Hematopoietic multipotent progenitor cell treated with erythropoietin and hydrocortisone succinate and interleukin-3 and kit ligand, for 8 days (in vitro differentiated cells): ENCODE measurements at regions not wholly inside any gene's neighbourhood (a gene's known extent, or its start where the extent isn't known, plus 50 kb on each side); places are given as distances from the start of the nearest gene placed in this dataset.
A peak's percentile ranks its signal among the peaks of the same experiment; 100 is the strongest.

Experiments used
- DNase-seq: peaks from one replicate; pipeline ENCODE4 v3.0.0-alpha.2; 2015

DNA sequence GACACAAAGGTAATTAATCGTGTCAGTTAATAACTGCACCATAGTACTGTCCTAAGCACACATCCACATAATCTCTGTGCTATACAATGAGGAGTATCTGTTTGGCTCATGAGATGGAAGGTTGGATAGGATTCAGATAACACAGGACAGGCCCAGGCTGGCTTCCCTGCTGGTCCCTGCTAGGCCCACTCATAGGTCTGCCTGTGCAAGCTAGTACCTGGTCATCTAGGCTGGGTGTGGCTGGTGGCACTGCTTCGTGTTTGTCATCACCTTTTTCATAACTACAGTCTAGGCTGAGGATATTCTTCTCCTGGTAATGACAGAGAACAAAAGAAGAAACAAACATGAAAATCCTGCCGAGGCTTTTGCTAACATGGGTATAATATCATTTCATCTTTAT, 392.8 kb downstream of the TRIB2 start:
- no peak for DNase-seq

DNA sequence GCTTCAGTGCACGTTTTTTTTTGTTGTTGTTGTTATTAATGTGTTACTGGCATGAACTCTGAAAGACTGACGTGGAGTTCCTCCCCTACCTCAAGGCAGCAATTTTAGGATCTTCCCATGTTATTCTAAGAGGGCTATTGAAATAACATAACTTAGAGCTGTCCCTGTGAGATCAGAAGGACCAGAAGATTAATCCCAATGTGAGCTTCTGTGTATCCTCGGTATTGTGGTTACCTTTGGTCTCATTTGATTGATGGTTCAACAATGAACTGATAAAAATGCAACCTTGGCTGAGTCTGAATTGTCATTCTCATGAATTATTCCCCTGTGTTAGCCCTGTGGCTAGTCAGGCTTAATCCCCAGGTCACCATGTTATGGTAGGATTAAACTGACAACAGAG, 394.1 kb downstream of the TRIB2 start:
- DNase-seq = no peak

GRCh38 chr2:13113002-13113401, 396.3 kb downstream of the TRIB2 start:
- no peak for DNase-seq

DNA sequence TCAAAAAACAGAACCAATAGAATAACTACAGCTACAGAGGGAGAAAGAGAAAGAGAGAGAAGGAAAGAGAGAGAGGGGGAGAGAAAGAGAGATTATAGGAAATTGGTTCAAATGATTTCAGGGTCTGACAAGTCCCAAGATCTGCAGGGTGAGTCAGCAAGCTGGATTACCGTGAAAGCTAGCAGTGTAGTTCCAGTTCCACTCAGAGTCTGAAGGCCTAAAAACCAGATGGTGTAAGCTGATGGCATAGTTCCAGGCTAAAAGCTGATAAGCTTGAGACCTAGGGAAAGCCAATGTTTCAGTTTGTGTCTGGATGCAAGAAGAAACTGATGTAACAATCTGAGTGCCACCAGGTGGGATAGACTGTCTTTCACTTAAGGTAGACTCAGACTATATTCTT, 397.7 kb downstream of the TRIB2 start:
- peak; percentile 20 for DNase-seq

DNA sequence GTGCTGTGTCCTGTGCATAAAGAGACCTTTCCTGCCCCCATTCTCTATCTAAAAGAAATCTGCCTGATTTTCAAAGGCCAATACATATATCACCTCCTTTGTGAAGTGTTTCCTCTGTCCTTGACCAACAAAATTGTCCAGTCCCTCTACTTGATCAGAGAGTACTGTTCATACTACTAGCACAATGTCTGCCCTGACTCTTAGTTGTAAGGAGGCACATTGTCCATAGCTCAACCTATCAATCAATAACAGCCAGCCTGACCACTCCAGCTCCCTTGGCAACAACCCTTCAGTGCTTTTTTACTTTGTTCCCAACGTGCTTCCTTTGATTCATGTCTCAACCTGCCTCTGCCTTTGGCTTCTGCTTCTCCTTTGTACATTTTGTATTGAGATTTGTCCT, 398.9 kb downstream of the TRIB2 start:
- DNase-seq = no peak

- no peak for DNase-seq
Measured at GRCh38 chr2:13121096-13121495, 404.4 kb downstream of the TRIB2 start.

DNA sequence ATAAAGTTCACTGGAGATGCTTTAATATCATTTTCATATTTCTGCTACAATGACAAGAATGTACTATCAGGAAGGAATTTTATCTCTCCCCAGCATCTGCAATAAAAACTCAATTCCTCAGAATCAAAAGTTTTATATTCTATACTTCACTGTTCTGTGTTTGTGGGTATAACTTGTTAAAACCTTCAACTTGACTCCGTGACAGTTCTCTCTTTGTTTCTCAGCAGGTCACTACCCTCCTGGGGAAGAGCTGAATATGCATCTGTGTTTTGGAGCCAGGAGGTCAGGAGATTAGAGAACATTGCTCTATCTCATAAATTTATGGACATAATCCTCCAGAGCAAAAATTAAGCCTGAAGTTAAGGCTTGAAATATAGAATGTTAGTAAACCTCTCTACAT, 411.4 kb downstream of the TRIB2 start:
- no peak for DNase-seq

GRCh38 chr2:13135369-13135768, 418.6 kb downstream of the TRIB2 start:
- DNase-seq = no peak

GRCh38 chr2:13135856-13136255, 419.1 kb downstream of the TRIB2 start:
- no peak for DNase-seq

DNA sequence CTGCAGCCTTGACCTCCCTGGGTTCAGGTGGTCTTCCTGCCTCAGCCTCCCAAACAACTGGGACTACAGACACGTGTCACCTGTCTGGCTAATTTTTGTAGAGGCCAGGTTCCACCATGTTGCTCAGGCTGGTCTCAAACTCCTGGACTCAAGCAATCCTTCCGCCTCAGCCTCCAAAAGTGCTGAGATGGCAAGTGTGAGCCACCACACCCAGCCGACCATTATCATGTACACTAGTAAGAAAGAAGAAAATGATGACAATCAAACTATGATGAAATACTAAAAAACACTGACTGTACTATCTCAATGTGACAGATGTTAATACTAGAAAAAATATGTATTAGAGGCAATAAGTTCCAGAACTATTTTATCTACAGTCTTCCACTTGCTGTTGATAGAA, 420.9 kb downstream of the TRIB2 start:
- no peak for DNase-seq

DNA sequence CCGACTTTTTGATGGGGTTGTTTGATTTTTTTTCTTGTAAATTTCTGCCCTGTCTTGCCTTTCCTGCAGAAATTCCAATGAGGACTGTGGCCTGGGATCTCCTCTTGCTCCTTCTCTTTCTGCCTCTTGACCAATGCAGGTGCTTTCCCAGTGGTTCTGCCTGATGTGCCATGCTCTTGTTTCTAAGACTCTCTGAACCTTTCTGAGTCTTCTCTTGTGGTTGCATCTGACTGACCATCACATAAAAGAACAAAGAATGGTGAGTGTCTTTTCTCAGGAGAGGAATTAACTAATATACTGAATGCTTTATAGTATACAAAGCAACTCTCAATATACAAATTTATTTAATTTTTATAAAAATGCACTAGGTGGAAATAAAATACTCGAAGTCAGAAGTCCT, 424.6 kb downstream of the TRIB2 start:
- no peak for DNase-seq

GRCh38 chr2:13143451-13143850, 426.7 kb downstream of the TRIB2 start:
- no peak for DNase-seq

DNA sequence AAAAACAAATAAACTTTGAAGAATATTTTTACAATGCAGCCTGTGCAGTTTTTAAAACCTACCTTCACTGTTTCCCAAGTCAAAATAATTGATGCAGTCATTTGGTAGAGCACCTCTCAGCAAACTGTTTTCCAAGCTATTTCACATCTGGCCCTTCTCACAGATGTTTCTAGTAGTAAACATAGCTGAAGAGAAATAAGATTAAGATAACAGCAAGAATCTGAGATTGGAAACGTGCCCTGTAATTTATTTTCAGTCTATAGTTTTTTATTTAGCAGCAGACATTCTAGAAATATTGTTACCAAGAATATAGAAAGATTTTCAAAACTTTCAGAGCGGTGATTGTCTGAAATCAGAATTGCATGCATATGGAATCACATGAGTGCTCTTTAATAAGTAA, 440.2 kb downstream of the TRIB2 start:
- no peak for DNase-seq

DNA sequence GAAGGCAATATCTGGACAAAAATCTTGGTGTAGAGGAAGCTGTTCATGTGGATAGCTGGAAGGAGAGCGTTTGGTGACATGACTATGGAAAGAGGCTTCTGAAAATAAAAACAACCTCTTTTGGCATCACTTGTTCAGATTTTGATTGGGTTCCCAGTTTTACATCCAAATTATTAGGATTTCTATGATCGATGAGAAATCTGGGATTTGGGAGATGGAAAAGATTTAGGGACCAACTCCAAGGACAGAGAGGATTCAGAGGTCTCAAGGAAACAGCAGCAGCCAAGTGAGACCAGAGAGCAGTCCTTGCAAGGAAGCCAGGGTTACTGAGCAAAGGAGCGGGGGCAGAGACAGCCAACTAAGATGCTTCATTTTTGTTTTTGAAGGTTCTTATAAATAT, 441.7 kb downstream of the TRIB2 start:
- no peak for DNase-seq

DNA sequence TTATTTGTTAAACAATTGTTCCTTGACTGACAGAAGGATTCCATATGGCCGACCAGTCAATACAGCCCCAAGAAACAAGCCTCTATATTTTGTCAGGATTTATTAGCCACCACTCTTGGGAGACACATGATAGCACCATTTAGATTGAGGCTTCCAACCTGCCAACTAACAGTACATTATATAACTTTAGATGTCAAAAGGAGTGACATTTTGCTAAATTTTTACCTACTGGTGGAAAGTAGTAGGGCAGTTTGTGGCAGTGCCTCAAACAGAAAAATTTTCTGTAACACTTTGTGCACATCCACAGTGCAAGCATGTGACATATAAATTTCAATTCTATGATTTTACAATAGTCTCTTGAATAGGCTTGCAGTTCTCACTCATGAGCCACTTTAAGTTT, 464.0 kb downstream of the TRIB2 start:
- DNase-seq = no peak

DNA sequence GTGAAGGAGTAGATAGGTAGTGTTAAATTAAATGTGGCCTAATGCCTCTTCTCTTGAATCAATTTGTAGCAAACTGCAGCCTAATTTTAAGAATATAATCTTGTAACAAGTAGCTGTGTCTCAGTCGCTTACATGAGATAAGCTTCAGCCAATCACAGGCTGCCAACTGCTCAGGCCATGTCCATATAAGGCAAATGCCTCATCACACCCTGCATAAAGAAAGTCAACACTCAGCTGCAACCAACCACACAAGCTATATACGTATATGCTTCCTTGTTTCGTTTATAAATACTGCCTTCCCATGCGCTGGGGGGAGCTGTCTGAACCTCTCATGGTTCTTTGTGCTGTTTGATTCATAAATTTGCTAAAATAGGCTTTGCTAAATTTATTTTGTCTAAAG, 476.3 kb downstream of the TRIB2 start:
- DNase-seq = peak; percentile 9

- peak; percentile 9 for DNase-seq
Measured at GRCh38 chr2:13193900-13194299, 477.2 kb downstream of the TRIB2 start.

DNA sequence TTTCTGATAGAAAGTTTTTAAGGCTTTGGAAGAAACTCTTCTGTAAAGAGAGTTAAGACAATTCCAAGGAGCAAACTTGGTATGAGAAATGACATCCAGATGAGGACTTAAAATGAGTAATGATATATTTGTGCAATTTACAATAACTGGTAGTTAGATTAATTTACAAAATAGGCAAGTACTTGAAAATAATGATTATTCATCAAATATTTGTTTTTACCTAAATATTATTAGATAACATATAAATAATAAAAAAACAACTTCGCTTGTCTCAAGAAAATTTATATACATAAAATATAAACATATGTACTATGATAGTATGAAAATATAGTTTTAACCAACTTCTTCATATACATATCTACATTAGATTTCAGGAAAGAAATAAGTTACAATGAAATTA, 478.5 kb downstream of the TRIB2 start:
- DNase-seq = no peak

DNA sequence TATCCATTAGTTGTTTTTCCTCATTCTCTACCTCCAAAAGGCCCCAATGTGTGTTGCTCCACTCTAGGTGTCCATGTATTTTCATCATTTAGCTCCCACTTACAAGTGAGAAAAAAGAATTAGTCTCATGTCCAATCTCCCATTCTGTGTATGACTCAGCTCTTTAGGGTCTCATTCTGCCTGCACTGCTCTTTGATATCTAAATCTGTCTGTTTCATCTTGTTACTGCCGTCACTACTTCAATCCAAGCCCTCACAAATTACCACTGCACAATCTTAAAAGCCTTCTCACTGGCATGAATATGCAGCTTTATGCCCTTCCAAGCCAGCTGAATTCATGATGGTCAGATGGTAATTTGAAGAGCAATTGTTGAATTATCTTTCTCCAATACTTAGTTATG, 480.5 kb downstream of the TRIB2 start:
- no peak for DNase-seq

DNA sequence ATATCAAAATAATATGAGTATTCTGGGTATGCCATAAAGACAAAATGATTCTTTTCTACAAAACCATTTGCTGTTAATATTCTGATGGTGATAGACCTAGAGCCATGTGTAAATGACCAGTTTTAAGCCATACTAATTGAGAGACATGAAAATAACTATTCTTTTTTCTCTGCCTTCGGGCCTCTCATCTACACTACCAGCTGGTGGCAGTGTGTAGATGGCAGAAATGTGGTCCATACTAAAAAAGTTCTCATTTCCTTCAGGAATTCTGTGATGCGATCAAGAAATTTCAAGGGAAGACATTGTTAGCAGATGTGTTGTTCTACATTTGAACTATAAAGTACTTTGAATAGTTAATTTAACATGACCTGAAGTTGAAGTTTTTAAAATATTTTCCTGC, 485.2 kb downstream of the TRIB2 start:
- DNase-seq = no peak

- DNase-seq = no peak
Measured at GRCh38 chr2:13212115-13212514, 495.4 kb downstream of the TRIB2 start.

DNA sequence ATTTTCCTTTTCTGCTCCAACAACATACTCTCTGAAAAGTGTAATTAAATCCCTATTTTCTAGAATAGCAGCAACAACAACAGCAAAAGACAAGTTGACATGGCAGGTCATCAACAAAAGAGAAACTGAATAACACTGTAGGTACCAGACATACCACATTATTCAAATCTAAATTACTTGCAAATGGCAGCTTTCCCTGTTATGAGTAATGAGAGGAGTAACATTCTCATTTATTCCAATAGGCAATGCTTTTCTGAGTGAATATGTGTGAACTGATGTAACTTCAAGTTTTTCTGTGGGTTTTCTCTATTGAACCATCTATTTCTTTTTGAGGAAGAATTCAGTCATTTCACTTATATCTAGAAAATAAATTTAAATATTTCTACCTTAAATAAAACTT, 501.5 kb downstream of the TRIB2 start:
- no peak for DNase-seq

GRCh38 chr2:13227578-13227977, 510.8 kb downstream of the TRIB2 start:
- no peak for DNase-seq

GRCh38 chr2:13230221-13230620, 513.5 kb downstream of the TRIB2 start:
- no peak for DNase-seq

GRCh38 chr2:13240061-13240460, 523.3 kb downstream of the TRIB2 start:
- DNase-seq = no peak

GRCh38 chr2:13240789-13241487, 524.2 kb downstream of the TRIB2 start:
- no peak for DNase-seq
